IMR-90 (cell line): ENCODE measurements at regions not wholly inside any gene's neighbourhood (a gene's known extent, or its start where the extent isn't known, plus 50 kb on each side); places are given as distances from the start of the nearest gene placed in this dataset.
A peak's percentile ranks its signal among the peaks of the same experiment; 100 is the strongest.

Source experiments
- ATAC-seq: fragments of 200-7000 bp; cut with Tn5 transposase; 2 replicates; pipeline ENCODE4 v1.9.1; 2020; ENCODE audit warnings: low read depth, mild to moderate bottlenecking, moderate library complexity
- BruUV-seq: library from RNA; stranded (reverse); fragments of 400-500 nt; replicated peaks from 2 replicates; lab custom pipeline; 2021; lab: Mats Ljungman, UMichigan
- CTCF ChIA-PET: fragments of 300-600 bp; formaldehyde crosslinking; extraction: SDS; loops from one replicate; lab custom pipeline; 2021; ENCODE audit warnings: antibody characterized with exemption; lab: Yijun Ruan, JAX
- POLR2A ChIA-PET: fragments of 300-600 bp; sonication (Branson Sonifier 250); formaldehyde crosslinking; loops from one replicate; lab custom pipeline; 2022; ENCODE audit warnings: antibody characterized with exemption; ENCODE audit not compliant: unreplicated experiment; lab: Charles Lee
- DNase-seq: peaks from one replicate; pipeline ENCODE4 v3.0.0; 2013
- H2AFZ ChIP-seq: replicated peaks from 2 replicates; pipeline ENCODE3; 2013; ENCODE audit warnings: low read length, mild to moderate bottlenecking; ENCODE audit not compliant: poor library complexity
- H2AK5ac ChIP-seq: 2 replicates; pipeline ENCODE4 v1.6.1; 2013; ENCODE audit warnings: low read depth, low read length, inconsistent platforms
- H2AK9ac ChIP-seq: replicated peaks from 2 replicates; pipeline ENCODE3; 2013; ENCODE audit warnings: mild to moderate bottlenecking, low read depth, low read length, moderate library complexity; ENCODE audit not compliant: poor library complexity
- H2BK120ac ChIP-seq: 2 replicates; pipeline ENCODE4 v1.6.1; 2013; ENCODE audit warnings: low read depth, low read length, inconsistent platforms
- H2BK15ac ChIP-seq: 3 replicates; pipeline ENCODE4 v1.6.1; 2013; ENCODE audit warnings: low read depth, low read length, inconsistent platforms
- H2BK20ac ChIP-seq: 2 replicates; pipeline ENCODE4 v1.6.1; 2013; ENCODE audit warnings: low read depth, mild to moderate bottlenecking, inconsistent platforms, low read length, moderate library complexity
- H2BK5ac ChIP-seq: 2 replicates; pipeline ENCODE4 v1.6.1; 2013; ENCODE audit warnings: mild to moderate bottlenecking, low read depth, low read length, inconsistent platforms; ENCODE audit not compliant: poor library complexity, severe bottlenecking
- H3K14ac ChIP-seq: replicated peaks from 2 replicates; pipeline ENCODE4 v1.6.1; 2013; ENCODE audit warnings: low read depth, low read length, inconsistent platforms
- H3K18ac ChIP-seq: 2 replicates; pipeline ENCODE4 v1.6.1; 2013; ENCODE audit warnings: low read depth, low read length, control low read depth
- H3K23ac ChIP-seq: 2 replicates; pipeline ENCODE4 v1.6.1; 2013; ENCODE audit warnings: low read depth, low read length, inconsistent platforms
- H3K27ac ChIP-seq: 2 replicates; pipeline ENCODE4 v1.5.1; 2013; ENCODE audit warnings: mild to moderate bottlenecking, control low read depth, low read length; ENCODE audit not compliant: insufficient read depth
- H3K27me3 ChIP-seq: 2 replicates; pipeline ENCODE4 v1.6.1; 2013; ENCODE audit warnings: low read length; ENCODE audit not compliant: control insufficient read depth, insufficient read depth
- H3K36me3 ChIP-seq: 2 replicates; pipeline ENCODE4 v1.6.1; 2013; ENCODE audit warnings: low read length, mixed read lengths; ENCODE audit not compliant: control insufficient read depth, insufficient read depth
- H3K4ac ChIP-seq: 2 replicates; pipeline ENCODE4 v1.6.1; 2013; ENCODE audit warnings: low read depth, low read length, inconsistent platforms
- H3K4me1 ChIP-seq: 2 replicates; pipeline ENCODE4 v1.6.1; 2013; ENCODE audit warnings: low read length, mixed read lengths; ENCODE audit not compliant: control insufficient read depth, insufficient read depth
- H3K4me2 ChIP-seq: 2 replicates; pipeline ENCODE4 v1.6.1; 2013; ENCODE audit warnings: low read depth, mild to moderate bottlenecking, control low read depth, low read length, moderate library complexity
- H3K4me3 ChIP-seq: 2 replicates; pipeline ENCODE4 v1.5.1; 2013; ENCODE audit warnings: low read depth, mild to moderate bottlenecking, control low read depth, low read length, moderate library complexity; ENCODE audit not compliant: insufficient read depth
- H3K56ac ChIP-seq: 2 replicates; pipeline ENCODE4 v1.6.1; 2013; ENCODE audit warnings: low read length, inconsistent platforms; ENCODE audit not compliant: insufficient read depth; ENCODE audit errors: extremely low read depth
- H3K79me1 ChIP-seq, 2 experiments: 2 replicates each; pipeline ENCODE4 v1.6.1; 2013; ENCODE audit warnings: low read length in 2 of 2, inconsistent platforms in 1 of 2, low read depth in 1 of 2
- H3K9ac ChIP-seq: 2 replicates; pipeline ENCODE4 v1.6.1; 2013; ENCODE audit warnings: low read depth, low read length, control low read depth
- H3K9me1 ChIP-seq: 2 replicates; pipeline ENCODE4 v1.6.1; 2013; ENCODE audit warnings: low read length, inconsistent platforms; ENCODE audit not compliant: insufficient read depth
- H3K9me3 ChIP-seq: 2 replicates; pipeline ENCODE4 v1.6.1; 2013; ENCODE audit warnings: low read length; ENCODE audit not compliant: control insufficient read depth, insufficient read depth
- H4K20me1 ChIP-seq: 2 replicates; pipeline ENCODE4 v1.6.1; 2013; ENCODE audit warnings: low read length, inconsistent platforms; ENCODE audit not compliant: insufficient read depth
- H4K5ac ChIP-seq: 2 replicates; pipeline ENCODE4 v1.6.1; 2013; ENCODE audit warnings: mild to moderate bottlenecking, low read depth, low read length, control low read depth
- H4K8ac ChIP-seq, 2 experiments: 2 replicates each; pipeline ENCODE4 v1.6.1; 2013; ENCODE audit warnings: low read depth in 2 of 2, low read length in 2 of 2, control low read depth in 1 of 2, inconsistent platforms in 1 of 2
- H4K91ac ChIP-seq: 2 replicates; pipeline ENCODE4 v1.6.1; 2013; ENCODE audit warnings: low read depth, low read length, inconsistent platforms; ENCODE audit not compliant: insufficient read depth
- BHLHE40 ChIP-seq: fragments of 150-350 bp; IDR thresholded peaks from 2 replicates; pipeline ENCODE4 v1.6.1; 2016; ENCODE audit warnings: mild to moderate bottlenecking, low read depth, low read length
- CEBPB ChIP-seq: IDR thresholded peaks from 2 replicates; pipeline ENCODE4 v1.6.1; 2012; ENCODE audit warnings: low read depth, low read length, improper control_type of control experiment
- CTCF ChIP-seq: conservative IDR thresholded peaks from 2 replicates; pipeline ENCODE4 v1.5.1; 2012; ENCODE audit warnings: mild to moderate bottlenecking, low read depth, low read length, improper control_type of control experiment
- FOS ChIP-seq: fragments of 150-350 bp; IDR thresholded peaks from 2 replicates; pipeline ENCODE4 v1.6.1; 2016; ENCODE audit warnings: low read depth, low read length
- MAFK ChIP-seq: IDR thresholded peaks from 2 replicates; pipeline ENCODE4 v1.6.1; 2012; ENCODE audit warnings: low read depth, low read length, improper control_type of control experiment
- MAZ ChIP-seq: IDR thresholded peaks from 2 replicates; pipeline ENCODE4 v1.6.1; 2012; ENCODE audit warnings: low read depth, mild to moderate bottlenecking, low read length, improper control_type of control experiment, moderate library complexity, borderline replicate concordance
- MXI1 ChIP-seq: IDR thresholded peaks from 2 replicates; pipeline ENCODE4 v1.6.1; 2012; ENCODE audit warnings: low read depth, mild to moderate bottlenecking, low read length, moderate library complexity, borderline replicate concordance
- NFE2L2 ChIP-seq: fragments of 150-350 bp; IDR thresholded peaks from 2 replicates; pipeline ENCODE4 v1.6.1; 2016; ENCODE audit warnings: low read depth, mild to moderate bottlenecking, low read length
- POLR2A ChIP-seq: IDR thresholded peaks from 2 replicates; pipeline ENCODE4 v1.6.1; 2012; ENCODE audit warnings: mild to moderate bottlenecking, low read depth, low read length
- RAD21 ChIP-seq: IDR thresholded peaks from 2 replicates; pipeline ENCODE4 v1.6.1; 2012; ENCODE audit warnings: low read length, improper control_type of control experiment
- RCOR1 ChIP-seq: IDR thresholded peaks from 2 replicates; pipeline ENCODE4 v1.6.1; 2012; ENCODE audit warnings: mild to moderate bottlenecking, low read length, improper control_type of control experiment; ENCODE audit not compliant: insufficient replicate concordance
- RFX5 ChIP-seq: IDR thresholded peaks from 2 replicates; pipeline ENCODE4 v1.8.0; 2012; ENCODE audit warnings: low read depth, mild to moderate bottlenecking, low read length, moderate library complexity
- SMC3 ChIP-seq: fragments of 150-350 bp; IDR thresholded peaks from 2 replicates; pipeline ENCODE4 v1.6.1; 2016; ENCODE audit warnings: low read depth, mild to moderate bottlenecking, antibody characterized with exemption, low read length, moderate library complexity
- USF2 ChIP-seq: fragments of 150-350 bp; IDR thresholded peaks from 2 replicates; pipeline ENCODE4 v1.6.1; 2017; ENCODE audit warnings: mild to moderate bottlenecking, antibody characterized with exemption, low read length, low read depth
- WGBS, 2 experiments: methylation state at CpG; one replicate each; pipeline versions ENCODE4 v1.1.5 to v1.1.7; 2013; ENCODE audit warnings: missing lambda C conversion rate in 2 of 2; ENCODE audit not compliant: insufficient read length in 1 of 2; ENCODE audit errors: extremely low coverage in 2 of 2; 5-methylcytosine and 5-hydroxymethylcytosine counted together
- dilution Hi-C: fragments of 300-500 bp; cut with HindIII; formaldehyde crosslinking; loops from one replicate; pipeline ENCODE4 v1.14.3; 2018; ENCODE audit warnings: low sequenced_read_pairs; ENCODE audit not compliant: unreplicated experiment
- in situ Hi-C: fragments of 300-500 bp; cut with MboI; formaldehyde crosslinking; loops from 3 replicates; pipeline ENCODE4 v1.14.3; 2019; ENCODE audit warnings: low sequenced_read_pairs, inconsistent platforms, mixed read lengths
- intact Hi-C: fragments of 100-400 bp; cut with micrococcal nuclease; formaldehyde crosslinking; loops from 2 replicates; pipeline ENCODE4 v1.10.0; 2022
- TF ChIP-seq, protein P1 (sequence below): fragments of 150-350 bp; IDR thresholded peaks from 2 replicates; pipeline ENCODE4 v1.6.1; 2016; ENCODE audit warnings: low read depth, mild to moderate bottlenecking, low read length, moderate library complexity, borderline replicate concordance

GRCh38 chr11:109320595-109320994, 101.4 kb upstream of the C11orf87 start:
- no peak overlapping the region for H4K5ac ChIP-seq
- no peak for ATAC-seq
- H3K36me3 ChIP-seq, result no peaks in the 10 kb centered on the region
- WGBS, 2 experiments, result no CpG with 5 or more reads among the region's 1 CpG
- no peak overlapping the region for H2BK5ac ChIP-seq
- in situ Hi-C loops, result no loop called here
- H3K56ac ChIP-seq, result no peak overlapping the region
- H3K18ac ChIP-seq, result no peak overlapping the region
- H3K14ac ChIP-seq, result no peak overlapping the region
- no peak overlapping the region for H2BK15ac ChIP-seq
- intact Hi-C loops, result no loop called here
- no peak overlapping the region for H3K23ac ChIP-seq
- H3K9me1 ChIP-seq, result no peaks in the 10 kb centered on the region
- H3K27ac ChIP-seq, result no peak overlapping the region
- no peak overlapping the region for H2AK5ac ChIP-seq
- H3K9me3 ChIP-seq, result 0 out of 2 replicates have a peak, but pooled peaks cover 3% of the 10 kb centered on the region
- no peak overlapping the region for H2AK9ac ChIP-seq
- no peak overlapping the region for H3K4me3 ChIP-seq
- H2AFZ ChIP-seq, result no peak overlapping the region
- no peak overlapping the region for H3K4ac ChIP-seq
- dilution Hi-C loops, result no loop called here
- BruUV-seq, result no TSS peak
- no peak overlapping the region for H4K8ac ChIP-seq
- DNase-seq, result peak; percentile 34
- H3K9ac ChIP-seq, result no peak overlapping the region
- H4K91ac ChIP-seq, result no peak overlapping the region
- no peak overlapping the region for H3K4me2 ChIP-seq
- H3K79me1 ChIP-seq, result no peaks in the 10 kb centered on the region
- CTCF ChIA-PET, result no interaction called here
- no peaks in the 10 kb centered on the region for H4K20me1 ChIP-seq
- no peak overlapping the region for H2BK120ac ChIP-seq
- H3K27me3 ChIP-seq, result no peaks in the 10 kb centered on the region
- TF ChIP-seq FOS (no peak), NFE2L2 (no peak), USF2 (no peak), RFX5 (no peak), MXI1 (no peak), RCOR1 (no peak), CEBPB (no peak), MAFK (no peak), CTCF (no peak), MAZ (no peak), POLR2A (no peak), BHLHE40 (no peak), RAD21 (no peak), SMC3 (no peak)
- TF ChIP-seq, protein P1, sequence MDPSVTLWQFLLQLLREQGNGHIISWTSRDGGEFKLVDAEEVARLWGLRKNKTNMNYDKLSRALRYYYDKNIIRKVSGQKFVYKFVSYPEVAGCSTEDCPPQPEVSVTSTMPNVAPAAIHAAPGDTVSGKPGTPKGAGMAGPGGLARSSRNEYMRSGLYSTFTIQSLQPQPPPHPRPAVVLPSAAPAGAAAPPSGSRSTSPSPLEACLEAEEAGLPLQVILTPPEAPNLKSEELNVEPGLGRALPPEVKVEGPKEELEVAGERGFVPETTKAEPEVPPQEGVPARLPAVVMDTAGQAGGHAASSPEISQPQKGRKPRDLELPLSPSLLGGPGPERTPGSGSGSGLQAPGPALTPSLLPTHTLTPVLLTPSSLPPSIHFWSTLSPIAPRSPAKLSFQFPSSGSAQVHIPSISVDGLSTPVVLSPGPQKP, result no peak
- H2BK20ac ChIP-seq, result no peak overlapping the region
- no peaks in the 10 kb centered on the region for H3K4me1 ChIP-seq
- POLR2A ChIA-PET, result no interaction called here
